ENCODE measurements at regions not wholly inside any gene's neighbourhood (a gene's known extent, or its start where the extent isn't known, plus 50 kb on each side); places are given as distances from the start of the nearest gene placed in this dataset.

GRCh38 chr4:111635646-111636045 is 509.6 kb upstream of the FAM241A start:
- Histone ChIP-seq H3K4me2 (ENCODE audit: low read depth, low read length, poor library complexity, severe bottlenecking) (no peak overlapping the region), H3K27me3 (ENCODE audit: low read length) (no peaks in the 10 kb centered on the region), H3F3A (ENCODE audit: insufficient read depth) (no peaks in the 10 kb centered on the region), H3K9me2 (replicated peaks; ENCODE audit: insufficient read depth, low read length) (no peaks in the 10 kb centered on the region), H3K9ac (ENCODE audit: low read length) (no peak overlapping the region), H2AFZ (ENCODE audit: low read depth, low read length, severe bottlenecking) (no peak overlapping the region), H3K4me3 (ENCODE audit: insufficient read depth, low read length, poor library complexity, severe bottlenecking) (no peak overlapping the region), H3K9me3 (ENCODE audit: insufficient read depth, low read length) (no peaks in the 10 kb centered on the region), H4K20me1 (ENCODE audit: low read depth, low read length) (no peaks in the 10 kb centered on the region), H3K36me3 (ENCODE audit: low read length) (no peaks in the 10 kb centered on the region), H3K27ac (ENCODE audit: low read depth, low read length) (no peak overlapping the region), H3K79me2 (ENCODE audit: insufficient read depth, low read length) (no peaks in the 10 kb centered on the region)
- TF ChIP-seq, protein P1, sequence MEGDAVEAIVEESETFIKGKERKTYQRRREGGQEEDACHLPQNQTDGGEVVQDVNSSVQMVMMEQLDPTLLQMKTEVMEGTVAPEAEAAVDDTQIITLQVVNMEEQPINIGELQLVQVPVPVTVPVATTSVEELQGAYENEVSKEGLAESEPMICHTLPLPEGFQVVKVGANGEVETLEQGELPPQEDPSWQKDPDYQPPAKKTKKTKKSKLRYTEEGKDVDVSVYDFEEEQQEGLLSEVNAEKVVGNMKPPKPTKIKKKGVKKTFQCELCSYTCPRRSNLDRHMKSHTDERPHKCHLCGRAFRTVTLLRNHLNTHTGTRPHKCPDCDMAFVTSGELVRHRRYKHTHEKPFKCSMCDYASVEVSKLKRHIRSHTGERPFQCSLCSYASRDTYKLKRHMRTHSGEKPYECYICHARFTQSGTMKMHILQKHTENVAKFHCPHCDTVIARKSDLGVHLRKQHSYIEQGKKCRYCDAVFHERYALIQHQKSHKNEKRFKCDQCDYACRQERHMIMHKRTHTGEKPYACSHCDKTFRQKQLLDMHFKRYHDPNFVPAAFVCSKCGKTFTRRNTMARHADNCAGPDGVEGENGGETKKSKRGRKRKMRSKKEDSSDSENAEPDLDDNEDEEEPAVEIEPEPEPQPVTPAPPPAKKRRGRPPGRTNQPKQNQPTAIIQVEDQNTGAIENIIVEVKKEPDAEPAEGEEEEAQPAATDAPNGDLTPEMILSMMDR (IDR thresholded peaks at IDR 0.05; ENCODE audit: insufficient read depth, low read length, poor library complexity, severe bottlenecking): no peak
- TF ChIP-seq EZH2phosphoT487 (conservative IDR thresholded peaks at IDR 0.05; ENCODE audit: low read length): no peak

DNA sequence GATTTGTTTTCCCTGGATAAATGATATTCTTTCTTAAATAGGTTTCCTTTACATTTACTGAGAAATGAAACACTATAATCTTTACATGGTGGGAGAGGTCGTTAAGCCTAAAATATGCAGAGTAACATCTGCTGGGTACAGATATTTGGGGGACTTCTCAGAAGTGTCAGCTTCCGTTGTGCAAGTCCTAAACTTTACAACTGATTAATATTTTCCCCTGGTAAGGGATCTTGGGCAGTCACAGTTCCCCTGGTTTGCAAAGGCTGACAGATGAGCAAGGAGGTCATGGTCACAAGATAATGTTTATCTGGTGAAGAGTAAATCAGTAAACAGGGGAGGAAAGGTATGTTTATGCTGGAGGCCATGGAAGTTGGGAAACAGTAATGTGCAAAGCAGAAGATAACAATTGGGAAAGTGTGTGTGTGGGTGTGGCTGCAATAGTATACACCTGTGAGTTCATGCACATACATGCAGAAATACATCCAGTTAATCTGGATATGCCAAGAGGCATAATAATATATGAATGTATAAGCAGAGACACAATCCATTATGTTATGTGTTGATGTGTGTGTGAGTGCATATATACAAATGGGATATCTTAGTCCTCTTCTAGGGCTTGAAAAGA is 508.2 kb upstream of the FAM241A start:
- no peaks in the 10 kb centered on the region for H4K20me1 ChIP-seq (ENCODE audit: low read depth, low read length)
- H3K79me2 ChIP-seq (ENCODE audit: insufficient read depth, low read length): no peaks in the 10 kb centered on the region
- no peak overlapping the region for H3K9ac ChIP-seq (ENCODE audit: low read length)
- no peak for TF ChIP-seq EZH2phosphoT487 (conservative IDR thresholded peaks at IDR 0.05; ENCODE audit: low read length)
- TF ChIP-seq, protein P1 (IDR thresholded peaks at IDR 0.05; ENCODE audit: insufficient read depth, low read length, poor library complexity, severe bottlenecking): no peak
- no peaks in the 10 kb centered on the region for H3K27me3 ChIP-seq (ENCODE audit: low read length)
- no peaks in the 10 kb centered on the region for H3K9me3 ChIP-seq (ENCODE audit: insufficient read depth, low read length)
- H3K27ac ChIP-seq (ENCODE audit: low read depth, low read length): no peak overlapping the region
- H3K4me3 ChIP-seq (ENCODE audit: insufficient read depth, low read length, poor library complexity, severe bottlenecking): no peak overlapping the region
- no peaks in the 10 kb centered on the region for H3K9me2 ChIP-seq (replicated peaks; ENCODE audit: insufficient read depth, low read length)
- no peaks in the 10 kb centered on the region for H3F3A ChIP-seq (ENCODE audit: insufficient read depth)
- H3K4me2 ChIP-seq (ENCODE audit: low read depth, low read length, poor library complexity, severe bottlenecking): no peak overlapping the region
- no peaks in the 10 kb centered on the region for H3K36me3 ChIP-seq (ENCODE audit: low read length)
- no peak overlapping the region for H2AFZ ChIP-seq (ENCODE audit: low read depth, low read length, severe bottlenecking)

- H3F3A ChIP-seq (ENCODE audit: insufficient read depth): no peaks in the 10 kb centered on the region
- no peak overlapping the region for H3K4me3 ChIP-seq (ENCODE audit: insufficient read depth, low read length, poor library complexity, severe bottlenecking)
- no peaks in the 10 kb centered on the region for H4K20me1 ChIP-seq (ENCODE audit: low read depth, low read length)
- no peak overlapping the region for H3K4me2 ChIP-seq (ENCODE audit: low read depth, low read length, poor library complexity, severe bottlenecking)
- H3K79me2 ChIP-seq (ENCODE audit: insufficient read depth, low read length): no peaks in the 10 kb centered on the region
- no peaks in the 10 kb centered on the region for H3K27me3 ChIP-seq (ENCODE audit: low read length)
- TF ChIP-seq EZH2phosphoT487 (conservative IDR thresholded peaks at IDR 0.05; ENCODE audit: low read length): no peak
- TF ChIP-seq, protein P1 (IDR thresholded peaks at IDR 0.05; ENCODE audit: insufficient read depth, low read length, poor library complexity, severe bottlenecking): no peak
- H3K9me2 ChIP-seq (replicated peaks; ENCODE audit: insufficient read depth, low read length): no peaks in the 10 kb centered on the region
- no peak overlapping the region for H2AFZ ChIP-seq (ENCODE audit: low read depth, low read length, severe bottlenecking)
- no peak overlapping the region for H3K9ac ChIP-seq (ENCODE audit: low read length)
- H3K9me3 ChIP-seq (ENCODE audit: insufficient read depth, low read length): no peaks in the 10 kb centered on the region
- H3K27ac ChIP-seq (ENCODE audit: low read depth, low read length): no peak overlapping the region
- no peaks in the 10 kb centered on the region for H3K36me3 ChIP-seq (ENCODE audit: low read length)
Observed at GRCh38 chr4:111639120-111639690, 506.0 kb upstream of the FAM241A start.
